Spleen (tissue), 11 donors: ENCODE measurements at regions not wholly inside any gene's neighbourhood (a gene's known extent, or its start where the extent isn't known, plus 50 kb on each side); places are given as distances from the start of the nearest gene placed in this dataset.

ENCODE experiments used
- DNase-seq: peaks from one replicate; pipeline ENCODE4 v3.0.0-alpha.2; 2020
- H3K27ac ChIP-seq, 8 donors: fragments of 200-600 bp; sonication (generic) in 7 of 8; 1 replicate in 4 of 8; 2 replicates in 4 of 8; pipeline versions ENCODE4 v1.5.0 to v1.8.0; 2016 to 2021; ENCODE audit warnings: inconsistent platforms in 4 of 8, mild to moderate bottlenecking in 4 of 8, moderate library complexity in 1 of 8
- H3K27me3 ChIP-seq, 7 donors: fragments of 200-600 bp; sonication (generic) in 6 of 7; replicated peaks in 1 of 7; 1 replicate in 4 of 7; 2 replicates in 3 of 7; pipeline versions ENCODE4 v1.5.0 to v1.8.0; 2016 to 2021; ENCODE audit warnings: inconsistent platforms in 3 of 7, mild to moderate bottlenecking in 1 of 7
- H3K36me3 ChIP-seq, 6 donors: fragments of 200-600 bp; sonication (generic) in 5 of 6; 1 replicate in 4 of 6; 2 replicates in 2 of 6; pipeline versions ENCODE4 v1.5.0 to v1.8.0; 2016 to 2021; ENCODE audit warnings: inconsistent platforms in 2 of 6
- H3K4me1 ChIP-seq, 6 donors: fragments of 200-600 bp; sonication (generic) in 5 of 6; 1 replicate in 3 of 6; 2 replicates in 3 of 6; pipeline versions ENCODE4 v1.5.0 to v1.8.0; 2016 to 2021; ENCODE audit warnings: inconsistent platforms in 3 of 6
- H3K4me3 ChIP-seq, 8 donors: fragments of 200-600 bp; sonication (generic) in 7 of 8; 1 replicate in 4 of 8; 2 replicates in 4 of 8; pipeline versions ENCODE4 v1.5.0 to v1.8.0; 2016 to 2021; ENCODE audit warnings: inconsistent platforms in 4 of 8, mild to moderate bottlenecking in 4 of 8, moderate library complexity in 2 of 8
- H3K9me3 ChIP-seq, 8 donors: fragments of 200-600 bp; sonication (generic) in 7 of 8; 1 replicate in 4 of 8; 2 replicates in 4 of 8; pipeline versions ENCODE4 v1.5.0 to v1.8.0; 2016 to 2021; ENCODE audit warnings: inconsistent platforms in 4 of 8
- CTCF ChIP-seq, 11 experiments: fragments of 200-600 bp in 7 of 11; fragments of 450-650 bp in 4 of 11; sonication (generic) in 4 of 11; IDR thresholded peaks in 8 of 11; conservative IDR thresholded peaks in 3 of 11; 1 replicate in 7 of 11; 2 replicates in 4 of 11; pipeline versions ENCODE4 v1.4.0 to v1.8.0; 2016 to 2021; ENCODE audit warnings: antibody characterized with exemption in 11 of 11, inconsistent platforms in 4 of 11, mild to moderate bottlenecking in 1 of 11
- POLR2A ChIP-seq, 3 donors: fragments of 450-650 bp; IDR thresholded peaks; one replicate each; pipeline ENCODE4 v1.5.1; 2017; ENCODE audit warnings: antibody characterized with exemption in 3 of 3, mild to moderate bottlenecking in 1 of 3
- POLR2AphosphoS5 ChIP-seq, 3 donors: sonication (generic); formaldehyde crosslinking; IDR thresholded peaks; one replicate each; pipeline ENCODE4 v1.5.1; 2017; ENCODE audit warnings: antibody characterized with exemption in 3 of 3
- WGBS, 5 donors: extraction: QIAGEN DNeasy Blood & Tissue Kit in 3 of 5; methylation state at CpG; one replicate each; pipeline versions ENCODE4 v1.1.5 to v1.1.7; 2013 to 2018; 5-methylcytosine and 5-hydroxymethylcytosine counted together
- intact Hi-C: fragments of 100-400 bp; cut with DNase I; formaldehyde crosslinking; loops from one replicate; pipeline ENCODE4 v1.15.0; 2023; ENCODE audit warnings: low total_unique reads
- donor health status: healthy with polysubstance abuse.
- donor health status: DM: no; HTN: no; CAD: no; lungs with moderate emphysema.
- donor health status: DM: no; HTN: no; CAD: no.
- donor health status: Bipolar disorder and iron deficiency.
- donor health status: healthy.
- donor health status: DM: no; HTN: no; CAD: no.
- donor health status: DM: yes; HTN: yes; CAD: no.

- Histone ChIP-seq H3K4me1 (no peaks in the 10 kb centered on the region), H3K27ac (no peak overlapping the region), H3K4me3 (no peak overlapping the region), H3K27me3 (no peaks in the 10 kb centered on the region), H3K9me3 (peaks cover 0 to 6% (median 0%) of the 10 kb centered on the region in 8 donors), H3K36me3 (no peaks in the 10 kb centered on the region)
- TF ChIP-seq POLR2A (IDR thresholded peaks at IDR 0.05) (no peak), POLR2AphosphoS5 (IDR thresholded peaks at IDR 0.05) (no peak), CTCF (IDR thresholded peaks at IDR 0.05 in 8 of 11, conservative IDR thresholded peaks at IDR 0.05 in 3 of 11) (no peak)
- no peak for DNase-seq
- intact Hi-C loops, result no loop called here
Measured at GRCh38 chr11:91970624-91971023, 254.0 kb upstream of the FAT3 start.

GRCh38 chr11:91969486-91969885 is 255.1 kb upstream of the FAT3 start:
- H3K36me3 ChIP-seq, result no peaks in the 10 kb centered on the region
- H3K9me3 ChIP-seq, result peaks cover 0 to 11% (median 2%) of the 10 kb centered on the region in 8 donors
- H3K27ac ChIP-seq, result no peak overlapping the region
- H3K4me3 ChIP-seq, result no peak overlapping the region
- no peak for DNase-seq
- 66 to 78% (median 73%) methylated on average over 2 of the region's 2 CpGs for WGBS, 5 donors
- H3K4me1 ChIP-seq, result no peaks in the 10 kb centered on the region
- H3K27me3 ChIP-seq, result no peaks in the 10 kb centered on the region
- intact Hi-C loops, result no loop called here
- TF ChIP-seq POLR2A (IDR thresholded peaks at IDR 0.05) (no peak), CTCF (IDR thresholded peaks at IDR 0.05 in 8 of 11, conservative IDR thresholded peaks at IDR 0.05 in 3 of 11) (no peak), POLR2AphosphoS5 (IDR thresholded peaks at IDR 0.05) (no peak)

GRCh38 chr11:91967691-91968045 is 256.9 kb upstream of the FAT3 start:
- DNase-seq, result no peak
- WGBS, 5 donors, result 46 to 66% (median 65%) methylated on average over 2 of the region's 2 CpGs
- Histone ChIP-seq H3K36me3 (no peaks in the 10 kb centered on the region), H3K4me1 (no peaks in the 10 kb centered on the region), H3K4me3 (no peak overlapping the region), H3K9me3 (peaks cover 0 to 11% (median 1%) of the 10 kb centered on the region in 8 donors), H3K27me3 (no peaks in the 10 kb centered on the region), H3K27ac (no peak overlapping the region)
- TF ChIP-seq CTCF (IDR thresholded peaks at IDR 0.05 in 8 of 11, conservative IDR thresholded peaks at IDR 0.05 in 3 of 11) (no peak), POLR2AphosphoS5 (IDR thresholded peaks at IDR 0.05) (no peak), POLR2A (IDR thresholded peaks at IDR 0.05) (no peak)
- intact Hi-C loops, result no loop called here

- intact Hi-C loops, result no loop called here
- Histone ChIP-seq H3K27ac (no peak overlapping the region), H3K4me3 (no peak overlapping the region), H3K4me1 (no peaks in the 10 kb centered on the region), H3K9me3 (peaks cover 0 to 14% (median 5%) of the 10 kb centered on the region in 8 donors), H3K27me3 (no peaks in the 10 kb centered on the region), H3K36me3 (no peaks in the 10 kb centered on the region)
- no peak for TF ChIP-seq CTCF (IDR thresholded peaks at IDR 0.05 in 8 of 11, conservative IDR thresholded peaks at IDR 0.05 in 3 of 11)
- no peak for TF ChIP-seq POLR2A (IDR thresholded peaks at IDR 0.05)
- no peak for TF ChIP-seq POLR2AphosphoS5 (IDR thresholded peaks at IDR 0.05)
- DNase-seq, result no peak
Measured at GRCh38 chr11:91967026-91967690, 257.5 kb upstream of the FAT3 start.
